Smooth muscle cell (in vitro differentiated cells): ENCODE measurements at regions not wholly inside any gene's neighbourhood (a gene's known extent, or its start where the extent isn't known, plus 50 kb on each side); places are given as distances from the start of the nearest gene placed in this dataset.

Experiments
- DNase-seq: peaks from one replicate; lab custom pipeline; 2025; ENCODE audit not compliant: unreplicated experiment; lab: John Stamatoyannopoulos, UW
- H2AFZ ChIP-seq: fragments of 200-600 bp; sonication (generic); 2 replicates; pipeline ENCODE4 v1.6.0; 2016; ENCODE audit warnings: antibody characterized with exemption, low read depth, mild to moderate bottlenecking
- H3F3A ChIP-seq: fragments of 200-600 bp; sonication (generic); 2 replicates; pipeline ENCODE4 v1.6.0; 2017; ENCODE audit warnings: antibody characterized with exemption, low read depth
- H3K27ac ChIP-seq: fragments of 200-600 bp; sonication (generic); 2 replicates; pipeline ENCODE4 v1.5.1; 2016; ENCODE audit warnings: low read depth, mild to moderate bottlenecking
- H3K27me3 ChIP-seq: fragments of 200-600 bp; sonication (generic); 2 replicates; pipeline ENCODE4 v1.6.1; 2016; ENCODE audit warnings: low read depth, mild to moderate bottlenecking
- H3K36me3 ChIP-seq: fragments of 200-600 bp; sonication (generic); 2 replicates; pipeline ENCODE4 v1.5.1; 2016; ENCODE audit warnings: low read depth
- H3K4me1 ChIP-seq: fragments of 200-600 bp; sonication (generic); 2 replicates; pipeline ENCODE4 v1.5.1; 2016; ENCODE audit warnings: low read depth
- H3K4me2 ChIP-seq: fragments of 200-600 bp; sonication (generic); 2 replicates; pipeline ENCODE4 v1.6.0; 2016; ENCODE audit warnings: mild to moderate bottlenecking
- H3K4me3 ChIP-seq: fragments of 200-600 bp; sonication (generic); 2 replicates; pipeline ENCODE4 v1.5.1; 2016; ENCODE audit warnings: mild to moderate bottlenecking
- H3K79me2 ChIP-seq: fragments of 200-600 bp; sonication (generic); 2 replicates; pipeline ENCODE4 v1.6.0; 2016; ENCODE audit warnings: low read depth, mild to moderate bottlenecking
- H3K9ac ChIP-seq: fragments of 200-600 bp; sonication (generic); 2 replicates; pipeline ENCODE4 v1.6.0; 2016; ENCODE audit warnings: low read depth
- H3K9me3 ChIP-seq: fragments of 200-600 bp; sonication (generic); replicated peaks from 2 replicates; pipeline ENCODE4 v1.5.1; 2016; ENCODE audit warnings: low read depth
- H4K20me1 ChIP-seq: fragments of 200-600 bp; sonication (generic); 2 replicates; pipeline ENCODE4 v1.6.0; 2016; ENCODE audit warnings: low read depth
- CTCF ChIP-seq: fragments of 200-600 bp; sonication (generic); IDR thresholded peaks from 2 replicates; pipeline ENCODE4 v1.5.1; 2017; ENCODE audit warnings: borderline replicate concordance, mild to moderate bottlenecking, antibody characterized with exemption; ENCODE audit not compliant: insufficient read depth, poor library complexity, severe bottlenecking
- WGBS: methylation state at CpG from one replicate; pipeline ENCODE4 v1.1.7; 2016; ENCODE audit warnings: low lambda C conversion rate; 5-methylcytosine and 5-hydroxymethylcytosine counted together

- Histone ChIP-seq H3K4me1 (no peaks in the 10 kb centered on the region), H3K4me2 (no peak overlapping the region), H2AFZ (no peak overlapping the region), H3K9me3 (no peaks in the 10 kb centered on the region), H3F3A (no peaks in the 10 kb centered on the region), H3K4me3 (no peak overlapping the region), H3K27ac (no peak overlapping the region), H3K9ac (no peak overlapping the region), H3K27me3 (peaks cover 24% of the 10 kb centered on the region), H3K36me3 (no peaks in the 10 kb centered on the region), H4K20me1 (no peaks in the 10 kb centered on the region), H3K79me2 (no peaks in the 10 kb centered on the region)
- no peak for TF ChIP-seq CTCF
- WGBS, result 86% methylated on average over 5 of the region's 5 CpGs
- no peak for DNase-seq
Measured at GRCh38 chr10:43955002-43955596, 306.4 kb upstream of the ZNF32 start.

GRCh38 chr10:43953672-43954071 lies 305.0 kb upstream of the ZNF32 start:
- Histone ChIP-seq H3K4me3 (no peak overlapping the region), H3K27me3 (peaks cover 22% of the 10 kb centered on the region), H3K79me2 (no peaks in the 10 kb centered on the region), H3K9ac (no peak overlapping the region), H3F3A (no peaks in the 10 kb centered on the region), H3K9me3 (no peaks in the 10 kb centered on the region), H3K36me3 (no peaks in the 10 kb centered on the region), H3K4me2 (no peak overlapping the region), H3K27ac (no peak overlapping the region), H3K4me1 (no peaks in the 10 kb centered on the region), H4K20me1 (no peaks in the 10 kb centered on the region), H2AFZ (no peak overlapping the region)
- no peak for TF ChIP-seq CTCF
- 81% methylated on average over 3 of the region's 3 CpGs for WGBS
- no peak for DNase-seq

- WGBS, result 83% methylated on average over 1 of the region's 1 CpG
- Histone ChIP-seq H3K9ac (no peak overlapping the region), H3K4me1 (no peaks in the 10 kb centered on the region), H3K4me3 (no peak overlapping the region), H3K79me2 (no peaks in the 10 kb centered on the region), H3K4me2 (no peak overlapping the region), H3K9me3 (no peaks in the 10 kb centered on the region), H3F3A (no peaks in the 10 kb centered on the region), H4K20me1 (no peaks in the 10 kb centered on the region), H3K27me3 (peaks cover 22% of the 10 kb centered on the region), H3K36me3 (no peaks in the 10 kb centered on the region), H2AFZ (no peak overlapping the region), H3K27ac (no peak overlapping the region)
- TF ChIP-seq CTCF, result no peak
- DNase-seq, result no peak
Measured at GRCh38 chr10:43952760-43953159, 304.1 kb upstream of the ZNF32 start.

- DNase-seq, result no peak
- no peak for TF ChIP-seq CTCF
- Histone ChIP-seq H3K27ac (no peak overlapping the region), H3K4me2 (no peak overlapping the region), H4K20me1 (no peaks in the 10 kb centered on the region), H3K79me2 (no peaks in the 10 kb centered on the region), H3K27me3 (peaks cover 6% of the 10 kb centered on the region), H3K9me3 (no peaks in the 10 kb centered on the region), H3K36me3 (no peaks in the 10 kb centered on the region), H3K4me3 (no peak overlapping the region), H2AFZ (no peak overlapping the region), H3F3A (no peaks in the 10 kb centered on the region), H3K9ac (no peak overlapping the region), H3K4me1 (no peaks in the 10 kb centered on the region)
- 83% methylated on average over 4 of the region's 4 CpGs for WGBS
Measured at GRCh38 chr10:43949351-43949750, 300.7 kb upstream of the ZNF32 start.
